ENCODE measurements at regions not wholly inside any gene's neighbourhood (a gene's known extent, or its start where the extent isn't known, plus 50 kb on each side); places are given as distances from the start of the nearest gene placed in this dataset.
"Not testable (repeated sequence)": the region's sequence is repeated elsewhere in the genome, so short reads cannot be mapped to it uniquely, and the experiment has no call there.

DNA sequence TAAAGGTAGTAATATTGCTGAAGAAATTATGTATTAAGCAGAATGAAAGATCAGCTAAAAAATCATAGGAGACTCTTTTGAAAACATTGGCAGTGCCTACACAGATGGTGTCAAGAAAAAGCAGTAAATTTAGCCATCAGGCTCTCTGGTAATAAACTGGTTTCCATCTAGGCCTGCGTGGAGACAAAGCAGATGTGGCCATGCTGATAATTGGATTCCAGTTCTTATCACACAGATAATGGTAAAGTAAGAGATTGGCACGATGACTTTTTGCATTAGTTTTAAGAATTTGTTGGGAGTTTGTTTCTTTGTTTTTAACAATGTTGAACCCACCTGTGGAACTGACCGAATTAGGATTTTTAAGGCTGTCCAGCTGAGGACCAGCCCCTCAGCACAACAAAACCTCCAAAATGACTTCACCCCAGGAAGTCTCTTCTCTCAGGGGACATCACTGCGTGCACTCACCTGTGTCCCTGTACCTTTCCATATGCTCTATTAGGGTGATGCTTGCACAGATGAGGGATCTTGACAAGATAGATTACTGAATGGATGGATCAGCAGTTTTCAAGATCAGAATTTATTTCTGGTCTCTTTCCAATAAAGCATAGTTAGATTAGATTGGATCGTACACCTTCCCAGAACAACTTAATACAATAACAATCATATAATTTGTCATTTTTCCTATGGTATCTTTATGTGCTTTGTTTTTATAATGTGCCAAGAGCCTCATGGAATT is 69.1 kb upstream of the DNAJC10 start:
- DNase-seq = no peak

DNA sequence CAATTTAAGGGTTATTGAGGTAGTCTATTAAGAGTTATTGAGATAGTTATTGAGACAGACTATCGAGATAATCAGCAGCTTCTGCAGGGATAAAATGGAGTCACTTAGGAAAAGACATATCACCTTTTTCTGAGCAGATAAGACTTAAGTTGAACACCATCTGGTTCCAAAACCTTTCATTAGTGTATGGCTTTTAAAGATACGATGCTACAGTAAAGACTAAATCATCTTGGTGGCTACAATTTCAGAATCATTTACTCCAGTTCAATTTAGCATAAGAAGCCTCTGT is 68.6 kb upstream of the DNAJC10 start:
- DNase-seq = no peak

DNA sequence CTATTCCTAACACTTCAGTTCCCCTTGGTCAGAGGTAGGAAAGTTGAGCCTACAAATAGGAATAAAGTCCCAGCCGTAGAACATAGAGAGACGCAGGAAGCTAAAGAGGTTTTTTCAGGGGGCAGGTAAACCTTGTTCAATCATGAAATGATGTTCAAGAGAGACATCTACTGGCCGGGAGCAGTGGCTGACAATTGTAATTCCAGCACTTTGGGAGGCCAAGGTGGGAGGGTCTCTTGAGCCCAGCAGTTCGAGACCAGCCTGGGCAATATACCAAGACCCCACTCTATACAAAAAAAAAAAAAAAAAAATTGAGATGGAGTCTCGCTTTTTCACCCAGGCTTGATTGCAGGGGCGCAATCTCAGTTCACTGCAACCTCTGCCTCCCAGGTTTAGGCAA is 66.7 kb upstream of the DNAJC10 start:
- DNase-seq = no peak

DNA sequence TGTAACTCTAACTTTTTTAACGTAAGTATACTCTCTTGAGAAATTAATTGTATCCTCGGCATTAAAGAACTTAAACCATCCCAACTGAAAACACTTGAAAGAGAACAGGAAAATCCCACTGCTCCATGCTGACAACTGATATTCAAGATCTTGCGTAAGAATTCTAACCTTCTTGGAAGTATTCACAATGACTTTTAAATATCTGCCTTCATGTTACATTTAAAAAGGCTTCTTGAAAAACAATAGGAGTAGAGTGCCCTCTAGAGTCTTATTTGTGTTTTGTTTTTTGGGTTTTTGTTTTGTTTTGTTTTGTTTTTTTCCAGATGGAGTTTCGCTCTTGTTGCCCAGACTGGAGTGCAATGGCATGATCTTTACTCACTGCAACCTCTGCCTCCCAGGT is 65.4 kb upstream of the DNAJC10 start:
- DNase-seq = no peak

DNA sequence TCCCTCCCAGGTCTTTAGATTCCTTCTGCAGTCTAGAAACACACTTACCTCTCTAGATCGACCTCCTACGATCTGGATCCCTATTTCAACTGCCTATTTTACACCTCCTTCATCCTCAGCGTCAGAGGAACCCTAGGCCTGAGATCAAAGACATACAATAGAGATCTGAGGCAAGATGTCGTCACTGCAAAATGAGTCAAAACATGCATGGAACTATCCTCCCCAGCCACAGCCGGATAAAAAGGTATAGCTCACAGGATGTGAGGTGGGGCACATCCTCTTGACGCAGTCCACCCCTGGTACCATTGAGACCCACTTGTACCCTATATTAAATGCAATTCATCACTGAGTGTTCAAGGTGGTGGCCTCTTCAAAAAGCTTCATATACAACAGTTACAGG is 63.7 kb upstream of the DNAJC10 start:
- no peak for DNase-seq

DNA sequence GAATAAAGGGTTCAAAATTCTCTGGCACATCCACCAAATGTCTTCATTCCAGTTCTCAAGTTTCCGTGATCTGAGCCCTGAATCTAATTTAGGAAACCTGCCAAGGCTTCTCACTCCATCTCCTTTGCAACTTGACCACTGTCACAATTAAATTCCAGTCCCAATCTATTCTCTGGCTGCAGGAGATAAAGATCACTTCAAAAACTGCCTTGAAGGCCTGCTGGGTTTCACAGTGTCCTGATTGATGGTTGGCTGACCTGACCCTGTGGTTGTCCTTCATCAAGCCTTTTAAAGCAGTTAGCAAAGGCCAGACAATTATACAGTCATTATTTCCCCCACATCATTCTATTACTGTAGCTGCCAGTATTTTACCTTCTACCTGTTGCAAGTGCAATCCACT is 60.3 kb upstream of the DNAJC10 start:
- DNase-seq = no peak

DNA sequence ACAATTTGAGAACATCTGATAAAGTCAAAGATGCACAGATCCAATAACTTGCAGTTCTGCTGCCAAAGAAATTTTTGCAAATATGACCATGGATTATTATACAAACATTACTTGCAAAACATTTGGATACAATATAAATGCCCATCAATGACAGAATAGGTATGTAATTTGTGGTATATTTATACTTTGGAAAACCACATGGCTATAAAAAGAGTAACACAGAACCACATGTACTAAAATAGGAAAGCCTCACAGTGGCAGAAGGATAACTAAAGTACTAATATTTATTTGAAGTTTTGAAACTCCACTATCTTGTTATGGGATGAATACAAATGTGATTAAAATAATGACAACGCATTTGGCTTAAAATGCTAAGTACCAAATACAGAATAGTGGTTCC is 51.8 kb upstream of the DNAJC10 start:
- DNase-seq = no peak

DNA sequence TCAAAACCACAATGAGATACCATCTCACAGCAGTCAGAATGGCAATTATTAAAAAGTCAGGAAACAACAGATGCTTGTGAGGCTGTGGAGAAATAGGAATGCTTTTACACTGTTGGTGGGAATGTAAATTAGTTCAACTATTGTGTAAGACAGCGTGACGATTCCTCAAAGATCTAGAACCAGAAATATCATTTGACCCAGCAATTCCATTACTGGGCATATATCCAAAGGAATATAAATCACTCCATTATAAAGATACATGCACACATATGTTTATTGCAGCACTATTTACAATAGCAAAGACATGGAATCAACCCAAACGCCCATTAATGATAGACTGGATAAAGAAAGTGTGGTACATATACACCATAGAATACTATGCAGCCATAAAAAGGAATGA is 50.6 kb upstream of the DNAJC10 start:
- DNase-seq = not testable (repeated sequence)

All from stimulated activated CD4-positive, alpha-beta T cell treated with anti-CD3 and anti-CD28 coated beads, Interleukin-4, amount 100 ng/mL, for 4 hours (primary cell).